Endometrial microvascular endothelial cells (primary cell): ENCODE measurements at regions not wholly inside any gene's neighbourhood (a gene's known extent, or its start where the extent isn't known, plus 50 kb on each side); places are given as distances from the start of the nearest gene placed in this dataset.

Source experiments
- in situ Hi-C: cut with HindIII; loops from 2 replicates; pipeline ENCODE4 v1.10.0; 2017; ENCODE audit warnings: low sequenced_read_pairs, low pct_unique_long_range_greater_than_20kb; ENCODE audit errors: inconsistent ontology term

GRCh38 chr15:47432826-47433225, 284.5 kb upstream of the SEMA6D start:
- in situ Hi-C loops = no loop called here

GRCh38 chr15:47434596-47434995, 282.7 kb upstream of the SEMA6D start:
- in situ Hi-C loops = no loop called here

- in situ Hi-C loops = no loop called here
These were observed 279.8 kb upstream of the SEMA6D start for GRCh38 chr15:47437491-47437890.

GRCh38 chr15:47439146-47440111, 277.9 kb upstream of the SEMA6D start:
- in situ Hi-C loops = no loop called here

- in situ Hi-C loops = no loop called here
These were observed 274.9 kb upstream of the SEMA6D start for GRCh38 chr15:47442371-47442770.

- in situ Hi-C loops = no loop called here
These were observed 273.5 kb upstream of the SEMA6D start for GRCh38 chr15:47443839-47444238.

GRCh38 chr15:47445723-47446392, 271.4 kb upstream of the SEMA6D start:
- in situ Hi-C loops = no loop called here

GRCh38 chr15:47460795-47461573, 256.3 kb upstream of the SEMA6D start:
- in situ Hi-C loops = no loop called here

- in situ Hi-C loops = no loop called here
These were observed 255.6 kb upstream of the SEMA6D start for GRCh38 chr15:47461652-47462141.

- in situ Hi-C loops = no loop called here
These were observed 250.9 kb upstream of the SEMA6D start for GRCh38 chr15:47466357-47466756.

- in situ Hi-C loops = no loop called here
These were observed 246.3 kb upstream of the SEMA6D start for GRCh38 chr15:47470983-47471382.

- in situ Hi-C loops = no loop called here
These were observed 244.1 kb upstream of the SEMA6D start for GRCh38 chr15:47473106-47473725.

GRCh38 chr15:47473832-47474231, 243.5 kb upstream of the SEMA6D start:
- in situ Hi-C loops = no loop called here

- in situ Hi-C loops = no loop called here
These were observed 242.0 kb upstream of the SEMA6D start for GRCh38 chr15:47475336-47475735.

- in situ Hi-C loops = no loop called here
These were observed 240.0 kb upstream of the SEMA6D start for GRCh38 chr15:47477341-47477740.

- in situ Hi-C loops = no loop called here
These were observed 233.2 kb upstream of the SEMA6D start for GRCh38 chr15:47484059-47484458.

- in situ Hi-C loops = no loop called here
These were observed 232.3 kb upstream of the SEMA6D start for GRCh38 chr15:47484997-47485396.

- in situ Hi-C loops = no loop called here
These were observed 231.9 kb upstream of the SEMA6D start for GRCh38 chr15:47485419-47485818.

- in situ Hi-C loops = no loop called here
These were observed 231.3 kb upstream of the SEMA6D start for GRCh38 chr15:47486040-47486439.
